ENCODE measurements at regions not wholly inside any gene's neighbourhood (a gene's known extent, or its start where the extent isn't known, plus 50 kb on each side); places are given as distances from the start of the nearest gene placed in this dataset.
A peak's percentile ranks its signal among the peaks of the same experiment; 100 is the strongest.

DNA sequence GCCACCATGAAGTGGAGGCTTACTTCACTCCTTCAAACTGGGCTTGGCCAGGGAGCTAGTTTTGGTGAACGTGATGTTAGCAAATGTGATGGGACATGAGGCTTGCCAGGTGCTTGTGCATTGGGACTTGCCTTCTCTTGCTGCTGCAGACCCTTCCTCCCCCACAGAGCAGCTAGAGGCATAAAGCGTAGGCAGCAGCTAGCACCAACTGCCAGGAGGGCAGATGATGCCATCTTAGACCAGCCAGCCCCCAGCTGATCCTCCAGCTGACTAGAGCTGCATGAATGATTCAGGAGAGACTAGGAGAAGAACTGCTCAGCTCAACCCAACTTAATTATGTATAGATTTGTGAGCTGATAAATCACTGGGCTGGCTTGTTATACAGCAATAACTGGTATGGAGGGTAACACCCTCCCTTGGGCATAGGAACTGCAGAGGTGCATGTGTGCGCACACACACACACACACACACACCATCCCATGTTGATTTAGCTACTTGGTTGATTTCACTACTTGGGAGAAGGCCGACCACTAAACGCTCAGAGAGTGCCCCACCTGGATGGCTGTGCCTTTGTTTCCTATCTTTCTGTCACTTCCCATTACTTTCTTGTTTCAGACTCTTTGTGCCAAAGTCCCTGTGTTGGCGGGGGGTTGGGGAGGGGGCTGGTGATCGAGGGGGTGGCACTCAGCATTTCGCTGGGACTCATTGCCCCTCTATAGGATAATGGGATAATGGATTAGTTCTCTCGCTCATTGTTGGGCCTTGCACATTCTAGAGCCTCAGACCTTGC lies 202.8 kb downstream of the ADAMTS15 start:
- DNase-seq (ENCODE audit: low spot score) = no peak
- ChIA-PET POLR2A (ENCODE audit: low non-redundant PET) (no interaction called here), CTCF (interaction anchor here (0.5 to 0.7 kb wide), 3 partner anchors 190 to 1759 kb away, joined by 3 read pairs; no protein-coding TSS in a partner anchor)
- TF ChIP-seq CTCF (conservative IDR thresholded peaks at IDR 0.05; ENCODE audit: low read depth) = no peak
- no peak overlapping the region for H3K27ac ChIP-seq

DNA sequence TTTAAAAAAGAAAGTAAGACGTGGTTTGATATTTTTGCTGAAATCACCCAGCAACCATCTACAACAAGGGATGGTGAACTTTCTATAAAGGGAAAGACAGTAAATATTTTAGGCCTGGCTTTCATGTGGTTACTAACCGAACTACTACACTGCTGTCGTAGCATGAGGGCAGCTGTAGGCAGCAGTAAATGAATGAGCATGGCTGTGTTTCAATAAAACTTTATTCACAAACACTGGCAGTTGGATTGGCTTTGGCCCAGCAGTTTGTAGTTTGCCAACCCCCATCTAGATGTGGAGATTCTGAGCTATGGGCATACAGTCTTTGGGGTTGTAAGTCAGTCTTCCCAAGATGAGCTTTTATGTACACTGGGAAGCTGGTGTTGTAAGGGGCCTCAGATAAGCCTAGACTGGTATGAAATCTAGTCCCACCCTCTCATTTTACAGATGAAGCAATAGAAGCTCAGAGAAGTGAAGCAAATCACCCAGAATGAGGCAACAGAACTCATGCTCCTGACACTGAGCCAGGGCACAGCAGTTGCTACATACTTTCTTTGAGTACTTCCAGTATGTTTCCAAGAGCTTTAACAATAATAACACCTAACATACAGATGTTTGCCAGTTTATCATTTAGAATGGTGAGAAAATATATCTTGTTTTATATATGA lies 204.4 kb downstream of the ADAMTS15 start:
- ChIA-PET POLR2A (ENCODE audit: low non-redundant PET) (no interaction called here), CTCF (interaction anchor here (0.6 to 0.7 kb wide), 2 partner anchors 184 to 191 kb away, joined by 3 to 5 read pairs; no protein-coding TSS in a partner anchor)
- no peak for TF ChIP-seq CTCF (conservative IDR thresholded peaks at IDR 0.05; ENCODE audit: low read depth)
- DNase-seq (ENCODE audit: low spot score) = no peak
- no peak overlapping the region for H3K27ac ChIP-seq

GRCh38 chr11:130653838-130654636 lies 205.6 kb downstream of the ADAMTS15 start:
- peak overlapping the region; percentile 76 for H3K27ac ChIP-seq
- TF ChIP-seq CTCF (conservative IDR thresholded peaks at IDR 0.05; ENCODE audit: low read depth) = no peak
- POLR2A ChIA-PET (ENCODE audit: low non-redundant PET) = no interaction called here
- CTCF ChIA-PET = no interaction called here
- no peak for DNase-seq (ENCODE audit: low spot score)

DNA sequence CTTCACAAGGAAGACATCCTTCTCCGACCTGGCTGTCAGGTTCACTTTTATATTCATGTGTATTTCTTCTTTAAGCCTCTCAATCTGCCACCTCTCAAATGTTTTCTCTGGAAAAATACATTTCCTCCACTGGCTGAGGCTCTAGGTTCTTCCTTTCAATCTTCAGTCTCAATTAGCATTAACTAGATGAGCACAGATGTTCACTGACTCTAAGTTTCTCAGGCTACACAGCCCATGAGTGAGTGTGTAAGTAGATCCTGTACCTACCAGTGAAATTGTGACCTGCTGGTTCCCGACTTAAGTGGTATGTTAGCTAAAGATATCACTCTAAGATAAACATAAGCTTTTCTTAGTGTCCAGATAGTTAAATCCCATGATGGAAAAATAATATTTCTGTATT lies 206.9 kb downstream of the ADAMTS15 start:
- no peak for TF ChIP-seq CTCF (conservative IDR thresholded peaks at IDR 0.05; ENCODE audit: low read depth)
- ChIA-PET CTCF (interaction anchor here (0.6 kb wide), 1 partner anchor 192 kb away, joined by 3 read pairs; no protein-coding TSS in a partner anchor), POLR2A (ENCODE audit: low non-redundant PET) (no interaction called here)
- DNase-seq (ENCODE audit: low spot score) = no peak
- no peak overlapping the region for H3K27ac ChIP-seq

DNA sequence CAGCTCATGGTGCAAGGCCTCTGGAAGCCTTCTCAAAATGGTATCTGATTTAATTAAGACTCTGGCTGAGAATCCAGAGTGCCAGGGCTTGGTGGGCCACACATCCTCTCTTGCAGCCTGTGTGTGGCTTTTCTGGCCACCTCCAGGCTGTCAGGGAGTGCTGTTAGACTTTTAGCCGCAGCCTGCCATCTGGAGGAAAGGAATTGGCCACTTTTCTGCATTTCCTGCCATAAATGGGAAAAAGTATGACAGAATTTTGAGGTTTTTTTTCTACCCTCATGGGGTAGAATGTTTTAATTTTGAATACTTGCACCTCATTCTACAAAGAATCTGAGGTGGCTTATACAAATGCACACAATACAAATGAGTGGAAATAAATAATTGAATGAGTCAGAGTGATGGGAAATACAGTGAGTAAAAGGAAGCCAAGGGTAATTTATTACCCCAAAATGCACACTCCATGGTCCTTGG lies 218.4 kb downstream of the ADAMTS15 start:
- TF ChIP-seq CTCF (conservative IDR thresholded peaks at IDR 0.05; ENCODE audit: low read depth) = no peak
- H3K27ac ChIP-seq = no peak overlapping the region
- CTCF ChIA-PET = no interaction called here
- no peak for DNase-seq (ENCODE audit: low spot score)
- POLR2A ChIA-PET (ENCODE audit: low non-redundant PET) = no interaction called here

- no peak for TF ChIP-seq CTCF (conservative IDR thresholded peaks at IDR 0.05; ENCODE audit: low read depth)
- no peak overlapping the region for H3K27ac ChIP-seq
- no peak for DNase-seq (ENCODE audit: low spot score)
- ChIA-PET POLR2A (ENCODE audit: low non-redundant PET) (no interaction called here), CTCF (interaction anchor here (0.7 kb wide), 1 partner anchor 439 kb away, joined by 3 read pairs; no protein-coding TSS in a partner anchor)
These were observed 220.3 kb downstream of the ADAMTS15 start for GRCh38 chr11:130668751-130669150.

Measured in RWPE1 (cell line).